TTC549 (cell line): ENCODE measurements at regions not wholly inside any gene's neighbourhood (a gene's known extent, or its start where the extent isn't known, plus 50 kb on each side); places are given as distances from the start of the nearest gene placed in this dataset.

ENCODE experiments used
- FAIRE-seq: peaks from 2 replicates; lab custom pipeline; 2012; peaks lifted over from hg19 to GRCh38; lab: Jason Lieb, UNC

DNA sequence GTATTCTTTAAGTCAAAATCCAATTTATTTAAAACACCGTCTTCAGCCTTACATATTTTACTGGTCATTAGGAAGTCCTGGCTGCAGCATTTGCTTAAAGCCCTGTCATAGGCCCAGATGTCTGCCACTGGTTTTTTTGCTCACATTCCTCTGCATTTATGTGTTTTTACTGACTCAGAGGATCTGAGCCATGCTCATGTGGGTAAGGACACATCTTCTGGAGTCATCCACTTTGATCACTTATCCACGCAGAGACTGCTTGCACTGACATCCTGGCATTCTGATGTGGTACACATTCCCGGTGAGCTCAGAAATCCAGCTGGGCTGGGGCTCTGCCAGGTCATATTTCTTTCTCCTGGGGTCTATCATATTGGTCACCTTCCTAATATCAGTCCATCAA lies 531.7 kb upstream of the ARGLU1 start:
- no peak for FAIRE-seq

GRCh38 chr13:107097916-107098315 lies 530.0 kb upstream of the ARGLU1 start:
- FAIRE-seq: no peak

DNA sequence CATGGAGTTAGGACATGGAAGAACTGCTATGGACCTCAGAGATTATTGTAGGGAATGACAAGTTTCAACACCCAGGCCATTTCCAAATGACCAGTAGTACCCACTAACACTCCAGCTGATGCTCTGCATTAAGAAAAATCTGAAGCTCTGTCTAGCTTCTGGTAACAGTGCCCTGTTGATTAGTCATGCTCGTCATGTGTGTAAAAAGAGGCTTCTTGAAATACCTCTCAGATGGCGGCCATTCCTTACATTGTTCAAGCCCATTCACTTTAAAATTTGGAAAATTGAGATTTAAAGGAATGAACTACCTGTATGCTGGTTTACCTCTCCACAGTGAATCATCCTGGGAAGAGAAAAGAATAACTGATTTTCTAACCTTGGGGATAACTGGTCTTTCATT lies 527.9 kb upstream of the ARGLU1 start:
- FAIRE-seq: no peak

GRCh38 chr13:107091861-107092260 lies 523.9 kb upstream of the ARGLU1 start:
- FAIRE-seq: no peak

- FAIRE-seq: no peak
These were observed 523.5 kb upstream of the ARGLU1 start for GRCh38 chr13:107091428-107091827.

GRCh38 chr13:107088061-107088460 lies 520.1 kb upstream of the ARGLU1 start:
- FAIRE-seq: no peak

DNA sequence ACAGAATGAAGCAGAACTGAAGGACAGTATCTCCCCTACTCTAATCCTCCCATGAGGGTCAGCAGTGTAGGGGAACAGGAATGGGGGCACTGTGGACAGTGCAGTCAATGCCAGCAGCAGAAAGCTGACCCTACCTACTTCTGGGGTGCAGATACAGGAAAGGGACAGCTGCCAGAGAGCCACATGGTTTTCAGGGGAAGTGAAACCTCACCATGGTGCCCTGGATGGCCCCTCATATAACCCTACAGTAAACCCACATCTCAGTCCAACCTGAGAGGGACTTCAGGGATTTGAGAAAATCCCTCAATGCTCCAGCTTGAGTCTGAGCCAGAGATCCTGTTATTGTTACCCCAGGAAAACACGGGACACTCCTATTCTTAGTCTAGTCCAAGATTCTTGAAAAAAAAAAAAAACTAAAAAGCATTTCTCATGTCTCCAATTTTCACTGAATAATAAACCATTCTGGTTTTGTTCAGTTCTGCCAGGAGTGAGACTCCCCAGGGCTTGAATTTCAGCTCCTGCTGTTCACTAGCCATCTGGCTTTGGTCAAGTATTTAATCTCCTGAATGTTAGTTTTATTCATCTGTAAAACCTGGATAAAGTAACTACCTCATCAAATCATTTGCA lies 511.6 kb upstream of the ARGLU1 start:
- FAIRE-seq: no peak

GRCh38 chr13:107078229-107078765 lies 510.4 kb upstream of the ARGLU1 start:
- no peak for FAIRE-seq

- FAIRE-seq: no peak
These were observed 508.9 kb upstream of the ARGLU1 start for GRCh38 chr13:107076801-107077200.

DNA sequence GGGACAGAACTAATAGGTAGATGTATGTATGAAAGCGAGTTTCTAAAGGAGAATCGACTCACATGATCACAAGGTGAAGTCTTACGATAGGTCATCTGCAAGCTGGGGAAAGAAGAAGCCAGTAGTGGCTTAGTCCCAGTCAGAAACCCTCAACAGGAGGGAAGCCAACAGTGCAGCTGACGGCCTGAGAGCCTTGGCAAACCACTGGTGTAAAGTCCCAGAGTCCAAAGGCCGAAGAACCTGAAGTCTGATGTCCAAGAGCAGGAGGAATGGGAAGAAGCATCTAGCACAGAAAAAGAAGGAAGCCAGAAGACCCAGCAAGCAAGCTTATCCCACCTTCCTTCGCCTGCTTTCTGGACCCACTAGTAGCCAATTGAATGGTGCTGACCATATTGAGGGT lies 507.6 kb upstream of the ARGLU1 start:
- FAIRE-seq: no peak

DNA sequence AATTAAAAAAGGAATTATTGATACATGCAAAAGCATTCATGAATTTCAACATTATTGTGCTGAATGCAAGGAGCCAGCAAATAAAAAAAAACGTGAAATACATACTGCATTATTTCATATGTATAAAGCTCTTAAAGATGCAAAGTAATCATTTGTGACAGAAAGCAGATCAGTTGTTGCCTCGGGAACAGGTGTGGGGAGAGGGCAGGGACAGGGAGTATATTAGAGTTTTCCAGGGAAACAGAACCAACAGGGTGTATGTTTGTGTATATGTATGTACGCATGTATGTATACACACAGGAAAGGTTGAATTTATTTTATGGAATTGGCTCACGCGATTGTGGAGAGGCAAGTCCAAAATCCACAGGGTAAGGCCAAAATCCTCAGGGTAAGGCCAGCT lies 502.9 kb upstream of the ARGLU1 start:
- FAIRE-seq: no peak

GRCh38 chr13:107069108-107069776 lies 501.3 kb upstream of the ARGLU1 start:
- FAIRE-seq: no peak

DNA sequence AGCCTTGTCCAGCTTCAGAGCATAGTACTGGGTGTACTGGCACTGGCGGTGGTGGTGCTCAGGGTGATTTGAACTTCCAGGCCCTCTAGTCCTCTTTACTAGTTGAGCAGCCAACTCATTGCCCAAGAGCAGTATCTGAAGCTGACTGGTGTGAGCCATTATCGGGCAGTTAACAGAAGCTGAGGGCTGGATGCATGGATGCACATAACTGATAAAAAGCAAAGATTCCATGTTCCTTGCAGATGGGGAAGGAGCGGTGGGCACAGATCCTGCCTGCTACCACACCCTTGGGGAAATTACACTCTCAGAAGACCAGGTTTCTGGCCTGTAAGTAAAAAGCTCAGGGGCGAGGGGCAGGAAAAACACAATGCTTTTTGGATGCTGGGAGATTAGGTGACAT lies 499.4 kb upstream of the ARGLU1 start:
- FAIRE-seq: no peak

GRCh38 chr13:107066355-107066754 lies 498.4 kb upstream of the ARGLU1 start:
- FAIRE-seq: no peak

DNA sequence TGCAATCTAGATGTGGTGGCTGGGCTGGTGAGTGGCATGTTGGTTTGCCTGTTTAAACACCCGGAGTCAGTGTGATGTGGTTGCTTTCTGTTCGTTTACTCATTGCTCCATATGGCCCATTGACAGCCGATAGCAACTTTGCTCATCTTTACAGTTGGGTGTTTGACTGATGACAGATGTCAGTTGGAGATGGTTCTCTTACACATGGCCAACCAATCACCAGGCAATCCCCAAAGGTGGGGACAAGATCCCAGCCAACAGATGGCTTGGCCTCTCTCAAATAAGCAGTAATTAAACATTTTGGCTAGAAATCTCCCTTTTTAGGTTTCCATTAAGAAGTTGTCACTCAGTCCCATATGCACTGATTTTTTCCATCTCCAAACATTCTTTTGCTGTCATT lies 497.1 kb upstream of the ARGLU1 start:
- no peak for FAIRE-seq

- no peak for FAIRE-seq
These were observed 489.2 kb upstream of the ARGLU1 start for GRCh38 chr13:107057028-107057631.

- no peak for FAIRE-seq
These were observed 475.4 kb upstream of the ARGLU1 start for GRCh38 chr13:107043021-107043956.

GRCh38 chr13:107035778-107036177 lies 467.8 kb upstream of the ARGLU1 start:
- no peak for FAIRE-seq

GRCh38 chr13:107035186-107035585 lies 467.2 kb upstream of the ARGLU1 start:
- FAIRE-seq: no peak

DNA sequence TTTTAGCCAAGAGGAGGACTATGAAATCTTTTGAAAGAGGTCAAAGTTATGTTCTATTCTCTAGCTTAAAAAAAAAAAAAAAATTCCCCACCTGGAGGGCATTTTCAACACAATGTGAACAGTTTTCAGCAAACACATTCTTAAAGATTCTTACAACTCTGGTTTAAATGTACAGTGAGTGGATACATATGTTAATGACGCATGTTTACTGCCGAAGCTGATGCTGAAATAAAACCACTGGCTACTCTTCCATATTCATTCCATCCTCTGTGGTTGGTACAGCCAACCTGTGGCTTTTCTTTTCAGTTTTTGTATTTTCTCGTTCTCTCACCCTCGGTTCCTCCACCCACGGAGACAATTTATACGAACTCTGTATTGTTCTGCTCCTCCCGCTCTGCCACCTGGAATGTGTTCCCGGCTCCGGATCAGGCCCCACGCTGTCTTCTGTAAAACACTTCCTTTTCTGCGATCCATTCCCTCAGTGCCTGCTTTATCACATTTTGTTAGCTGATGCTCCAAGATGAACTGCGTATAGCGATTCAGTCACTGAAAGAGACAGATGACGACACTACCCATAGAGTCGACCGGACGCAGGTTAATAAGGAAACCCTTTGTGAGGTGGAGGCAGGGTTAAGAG lies 466.4 kb upstream of the ARGLU1 start:
- FAIRE-seq: no peak

- no peak for FAIRE-seq
These were observed 463.8 kb upstream of the ARGLU1 start for GRCh38 chr13:107031716-107032115.

DNA sequence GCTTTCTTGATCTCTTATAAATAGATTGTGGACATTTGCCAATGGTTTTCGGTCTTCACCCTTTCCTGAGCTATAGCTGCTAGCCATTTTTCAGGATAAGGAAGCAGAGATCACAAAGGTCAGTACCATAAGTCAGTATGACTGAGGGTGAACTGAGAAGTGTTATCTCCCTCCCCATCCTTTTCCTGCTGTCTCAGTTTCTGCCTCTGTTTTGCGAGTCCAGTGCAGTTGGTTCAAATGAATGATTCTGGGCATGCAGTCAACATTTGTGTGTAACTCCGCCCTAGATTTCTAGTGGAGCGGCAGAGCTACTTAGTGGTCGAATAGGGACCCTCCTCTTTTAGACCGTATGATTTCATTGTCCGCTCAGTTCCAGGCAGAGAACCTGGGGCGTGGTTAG lies 460.8 kb upstream of the ARGLU1 start:
- no peak for FAIRE-seq
